Ishikawa (cell line): ENCODE measurements at regions not wholly inside any gene's neighbourhood (a gene's known extent, or its start where the extent isn't known, plus 50 kb on each side); places are given as distances from the start of the nearest gene placed in this dataset.

ENCODE experiments used
- CEBPB ChIP-seq: IDR thresholded peaks from 2 replicates; pipeline ENCODE4 v1.6.1; 2012
- CREB1 ChIP-seq: IDR thresholded peaks from 2 replicates; pipeline ENCODE4 v1.6.1; 2012; ENCODE audit warnings: low read depth
- EGR1 ChIP-seq: IDR thresholded peaks from 2 replicates; pipeline ENCODE4 v1.6.1; 2012
- EP300 ChIP-seq: IDR thresholded peaks from 2 replicates; pipeline ENCODE4 v1.6.1; 2012; ENCODE audit warnings: borderline replicate concordance
- FOXM1 ChIP-seq: IDR thresholded peaks from 2 replicates; pipeline ENCODE4 v1.6.1; 2012; ENCODE audit warnings: low read depth, borderline replicate concordance
- NFIC ChIP-seq: IDR thresholded peaks from 2 replicates; pipeline ENCODE4 v1.6.1; 2012
- RAD21 ChIP-seq: IDR thresholded peaks from 2 replicates; pipeline ENCODE4 v1.6.1; 2012; ENCODE audit warnings: low read depth
- REST ChIP-seq: IDR thresholded peaks from 2 replicates; pipeline ENCODE4 v1.6.1; 2012; ENCODE audit warnings: low read depth, mild to moderate bottlenecking
- TAF1 ChIP-seq: IDR thresholded peaks from 2 replicates; pipeline ENCODE4 v1.6.1; 2012; ENCODE audit warnings: low read depth, mild to moderate bottlenecking
- TCF12 ChIP-seq: IDR thresholded peaks from 2 replicates; pipeline ENCODE4 v1.6.1; 2012; ENCODE audit warnings: low read depth
- TEAD4 ChIP-seq: IDR thresholded peaks from 2 replicates; pipeline ENCODE4 v1.6.1; 2012
- USF1 ChIP-seq: IDR thresholded peaks from 2 replicates; pipeline ENCODE4 v1.6.1; 2012
- YY1 ChIP-seq: IDR thresholded peaks from 2 replicates; pipeline ENCODE4 v1.6.1; 2012; ENCODE audit warnings: low read depth
- ZBTB7A ChIP-seq: IDR thresholded peaks from 2 replicates; pipeline ENCODE4 v1.6.1; 2012; ENCODE audit warnings: low read depth
- TF ChIP-seq, protein P1 (sequence below): IDR thresholded peaks from 2 replicates; pipeline ENCODE4 v1.6.1; 2012

DNA sequence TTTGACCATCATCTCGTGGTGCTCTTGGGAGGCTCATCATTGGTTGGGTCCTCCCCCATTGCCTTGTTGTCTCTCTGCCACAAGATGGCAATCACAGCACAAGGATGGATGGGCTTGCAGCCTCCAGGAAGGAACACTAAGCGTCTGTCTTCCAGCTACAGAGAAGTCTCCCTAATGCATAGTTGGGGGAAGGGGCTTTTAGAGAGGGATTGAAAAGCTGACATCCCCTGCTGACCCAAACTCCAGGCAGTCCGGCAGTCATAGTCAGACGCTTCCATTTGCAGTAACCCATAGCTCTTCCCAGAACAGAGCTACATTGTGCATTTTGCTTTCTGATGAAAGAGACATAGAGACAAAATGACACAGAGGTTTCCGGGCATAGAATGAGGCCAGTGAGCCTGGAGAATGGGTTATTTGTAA, 111.4 kb downstream of the UTP18 start:
- TF ChIP-seq EGR1: no peak
- TF ChIP-seq RAD21: peak; percentile 64

DNA sequence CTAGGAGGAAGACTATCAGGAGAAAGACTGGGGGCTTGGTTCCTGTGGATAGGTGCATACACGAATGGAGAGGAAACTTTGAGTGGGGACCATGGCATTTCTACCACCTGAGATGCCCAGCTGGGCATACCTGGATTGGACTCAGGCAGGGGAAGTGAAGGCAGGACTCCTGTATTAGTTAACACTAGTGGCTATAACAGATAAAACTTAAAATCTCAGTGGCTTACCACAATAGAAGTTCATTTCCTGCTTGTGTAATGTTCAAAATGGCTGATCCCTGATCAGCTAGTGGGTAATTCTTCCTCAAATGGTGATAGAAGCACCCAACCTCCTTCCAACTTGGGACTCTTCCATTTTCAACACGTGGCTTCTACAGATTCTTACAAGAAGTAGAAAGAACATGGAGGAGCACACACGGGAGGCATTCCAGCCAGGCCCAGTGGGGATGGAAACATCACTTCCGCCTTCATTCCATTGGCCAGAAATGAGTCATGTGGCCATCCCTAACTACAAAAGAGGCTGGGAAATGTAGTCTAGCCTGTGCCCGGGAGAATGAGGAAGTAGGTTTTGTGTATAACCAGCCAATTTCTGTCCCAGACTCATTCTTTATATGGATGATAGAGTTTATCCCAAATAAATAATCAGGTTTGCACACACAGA, 112.1 kb downstream of the UTP18 start:
- TF ChIP-seq USF1 (peak; percentile 93), TCF12 (no peak), TEAD4 (no peak), YY1 (peak; percentile 67)
- TF ChIP-seq, protein P1, sequence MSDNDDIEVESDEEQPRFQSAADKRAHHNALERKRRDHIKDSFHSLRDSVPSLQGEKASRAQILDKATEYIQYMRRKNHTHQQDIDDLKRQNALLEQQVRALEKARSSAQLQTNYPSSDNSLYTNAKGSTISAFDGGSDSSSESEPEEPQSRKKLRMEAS: no peak

- no peak for TF ChIP-seq EP300
- no peak for TF ChIP-seq ZBTB7A
Observed at GRCh38 chr17:51373489-51374152, 113.3 kb downstream of the UTP18 start.

- TF ChIP-seq RAD21 (no peak), REST (no peak), NFIC (no peak), CREB1 (no peak), TEAD4 (no peak), EGR1 (no peak), YY1 (no peak), TAF1 (no peak), FOXM1 (no peak), USF1 (no peak), TCF12 (no peak), EP300 (no peak), CEBPB (no peak), ZBTB7A (no peak)
- TF ChIP-seq, protein P1: no peak
Observed at GRCh38 chr17:51374209-51374608, 113.9 kb downstream of the UTP18 start.

GRCh38 chr17:51375771-51376170, 115.4 kb downstream of the UTP18 start:
- TF ChIP-seq, protein P1: no peak
- no peak for TF ChIP-seq TEAD4
- no peak for TF ChIP-seq TAF1
- TF ChIP-seq USF1: no peak
- TF ChIP-seq TCF12: no peak
- TF ChIP-seq CEBPB: no peak
- no peak for TF ChIP-seq REST
- TF ChIP-seq NFIC: no peak
- TF ChIP-seq FOXM1: no peak
- TF ChIP-seq YY1: no peak
- TF ChIP-seq EP300: no peak
- TF ChIP-seq ZBTB7A: no peak

- no peak for TF ChIP-seq REST
- no peak for TF ChIP-seq CEBPB
- TF ChIP-seq ZBTB7A: no peak
- no peak for TF ChIP-seq EGR1
- TF ChIP-seq, protein P1: no peak
- TF ChIP-seq FOXM1: no peak
- TF ChIP-seq CREB1: no peak
- TF ChIP-seq USF1: no peak
- TF ChIP-seq TEAD4: no peak
- no peak for TF ChIP-seq TCF12
- no peak for TF ChIP-seq EP300
- TF ChIP-seq NFIC: no peak
- TF ChIP-seq YY1: no peak
- no peak for TF ChIP-seq RAD21
- TF ChIP-seq TAF1: no peak
Observed at GRCh38 chr17:51376739-51377138, 116.4 kb downstream of the UTP18 start.
